ENCODE measurements at regions not wholly inside any gene's neighbourhood (a gene's known extent, or its start where the extent isn't known, plus 50 kb on each side); places are given as distances from the start of the nearest gene placed in this dataset.

- Mint-ChIP-seq H3K4me1 (no peaks in the 10 kb centered on the region), H3K9me3 (no peaks in the 10 kb centered on the region), H3K4me3 (no peak overlapping the region), H3K27me3 (ENCODE audit: low read depth) (no peaks in the 10 kb centered on the region; the same call in 1 of the 2 replicates), H3K27ac (no peak overlapping the region), H3K36me3 (ENCODE audit: insufficient read depth in 1 of 3, low read depth in 3 of 3) (no peaks in the 10 kb centered on the region)
- no peak overlapping the region for H3T11ph ChIP-seq (ENCODE audit: low read length)
- H3K9ac ChIP-seq (ENCODE audit: extremely low read depth, insufficient read length, low read length) = no peak overlapping the region
- no peak for TF ChIP-seq CTCF (conservative IDR thresholded peaks at IDR 0.05)
- no peaks in the 10 kb centered on the region for H3K23me2 ChIP-seq (ENCODE audit: insufficient read length, low read depth, low read length, poor library complexity, severe bottlenecking)
- no peaks in the 10 kb centered on the region for H4K20me1 ChIP-seq (ENCODE audit: control insufficient read depth, insufficient read depth, insufficient read length)
- H4K91ac ChIP-seq (ENCODE audit: insufficient read length, low read depth, low read length) = no peak overlapping the region
- WGBS (ENCODE audit: extremely low coverage, insufficient read length, low lambda C conversion rate) = no CpG with 5 or more reads among the region's 1 CpG
- H2BK12ac ChIP-seq (ENCODE audit: insufficient read length, low read depth, low read length) = no peak overlapping the region
- H4K8ac ChIP-seq (replicated peaks; ENCODE audit: insufficient read length, low read depth, low read length) = no peak overlapping the region
- no peaks in the 10 kb centered on the region for H3K27me3 ChIP-seq (ENCODE audit: insufficient read depth, low read length)
- H2BK15ac ChIP-seq (ENCODE audit: low read depth, low read length) = no peak overlapping the region
- H3K14ac ChIP-seq (ENCODE audit: insufficient read depth, low read length) = no peak overlapping the region
- H3K18ac ChIP-seq (ENCODE audit: insufficient read length, low read depth, low read length) = no peak overlapping the region
- H3K27ac ChIP-seq (ENCODE audit: insufficient read length, low read depth, low read length) = no peak overlapping the region
- H3K4ac ChIP-seq (ENCODE audit: low read depth, low read length) = no peak overlapping the region
- no peaks in the 10 kb centered on the region for H3K79me1 ChIP-seq (ENCODE audit: insufficient read depth, low read depth, low read length, poor library complexity, severe bottlenecking)
- H2BK5ac ChIP-seq (ENCODE audit: insufficient read length, low read length) = no peak overlapping the region
- H3K56ac ChIP-seq (ENCODE audit: insufficient read length, low read depth, low read length) = no peak overlapping the region
- no peak for DNase-seq
- H3K23ac ChIP-seq (ENCODE audit: insufficient read length, low read depth, low read length) = no peak overlapping the region
- no peaks in the 10 kb centered on the region for H3K4me1 ChIP-seq (ENCODE audit: insufficient read depth, low read length)
- no peak overlapping the region for H4K5ac ChIP-seq (ENCODE audit: insufficient read length, low read depth, low read length)
- no peak overlapping the region for H2AFZ ChIP-seq (ENCODE audit: low read length)
- H3K4me2 ChIP-seq (ENCODE audit: insufficient read depth, insufficient read length, low read length) = no peak overlapping the region
- no peak overlapping the region for H2BK120ac ChIP-seq (ENCODE audit: low read depth, low read length, poor library complexity, severe bottlenecking)
- no peak overlapping the region for H2AK5ac ChIP-seq (ENCODE audit: insufficient read length, low read length)
- no peaks in the 10 kb centered on the region for H3K9me3 ChIP-seq (ENCODE audit: control insufficient read depth, low read depth, low read length)
- no peak overlapping the region for H2BK20ac ChIP-seq (ENCODE audit: low read depth, low read length, poor library complexity, severe bottlenecking)
- H3K79me2 ChIP-seq (ENCODE audit: insufficient read depth, low read length) = no peaks in the 10 kb centered on the region
Observed at GRCh38 chr3:74866357-74867030, 252.0 kb upstream of the CNTN3 start.

Measured in H9 (cell line).